LNCAP (cell line): ENCODE measurements at regions not wholly inside any gene's neighbourhood (a gene's known extent, or its start where the extent isn't known, plus 50 kb on each side); places are given as distances from the start of the nearest gene placed in this dataset.

Experiments used
- CTCF ChIP-seq: fragments of 450-650 bp; IDR thresholded peaks from 2 replicates; pipeline ENCODE4 v1.5.1; 2017; ENCODE audit warnings: mild to moderate bottlenecking

GRCh38 chr15:93265111-93265556, 176.1 kb upstream of the RGMA start:
- no peak for TF ChIP-seq CTCF

- no peak for TF ChIP-seq CTCF
These were observed 172.8 kb upstream of the RGMA start for GRCh38 chr15:93261845-93262244.

- no peak for TF ChIP-seq CTCF
These were observed 168.9 kb upstream of the RGMA start for GRCh38 chr15:93257920-93258319.

GRCh38 chr15:93253681-93254080, 164.7 kb upstream of the RGMA start:
- no peak for TF ChIP-seq CTCF

- no peak for TF ChIP-seq CTCF
These were observed 163.8 kb upstream of the RGMA start for GRCh38 chr15:93252780-93253179.

GRCh38 chr15:93250950-93251349, 161.9 kb upstream of the RGMA start:
- TF ChIP-seq CTCF = no peak

GRCh38 chr15:93250209-93250608, 161.2 kb upstream of the RGMA start:
- TF ChIP-seq CTCF = no peak

- TF ChIP-seq CTCF = no peak
These were observed 160.6 kb upstream of the RGMA start for GRCh38 chr15:93249623-93250022.
